A673 (cell line): ENCODE measurements at regions not wholly inside any gene's neighbourhood (a gene's known extent, or its start where the extent isn't known, plus 50 kb on each side); places are given as distances from the start of the nearest gene placed in this dataset.

Experiments
- EZH2 ChIP-seq: fragments of 200-600 bp; sonication (generic); IDR thresholded peaks from 2 replicates; pipeline ENCODE4 v1.6.1; 2017; ENCODE audit warnings: borderline replicate concordance, low read depth, mild to moderate bottlenecking, mixed read lengths, antibody characterized with exemption, low read length; ENCODE audit not compliant: poor library complexity, severe bottlenecking
- TF ChIP-seq, protein P1 (sequence below): fragments of 300-800, 200-600 bp; sonication (generic); conservative IDR thresholded peaks from 2 replicates; pipeline ENCODE4 v1.5.1; 2017; ENCODE audit warnings: low read depth, mild to moderate bottlenecking, antibody characterized with exemption, low read length, moderate library complexity, mixed read lengths

DNA sequence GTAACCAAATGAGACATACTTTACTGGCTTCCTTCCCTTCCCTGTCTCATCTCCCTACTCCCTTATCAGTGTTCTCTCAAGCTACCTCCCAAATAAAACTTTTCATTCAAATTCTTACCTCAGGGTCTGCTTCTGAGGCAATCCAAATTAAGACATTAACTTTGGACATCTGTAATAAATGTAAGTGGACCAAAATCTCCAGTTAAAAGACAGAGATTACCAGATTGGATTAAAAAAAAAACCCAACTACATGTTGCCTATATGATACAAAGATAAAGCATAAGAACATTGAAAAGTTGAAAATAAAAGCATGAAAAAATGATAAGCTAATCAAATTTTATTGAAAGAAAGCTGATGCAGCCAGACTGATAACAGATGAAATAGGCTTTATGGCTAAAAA is 58.8 kb upstream of the ST3GAL5 start:
- TF ChIP-seq, protein P1, sequence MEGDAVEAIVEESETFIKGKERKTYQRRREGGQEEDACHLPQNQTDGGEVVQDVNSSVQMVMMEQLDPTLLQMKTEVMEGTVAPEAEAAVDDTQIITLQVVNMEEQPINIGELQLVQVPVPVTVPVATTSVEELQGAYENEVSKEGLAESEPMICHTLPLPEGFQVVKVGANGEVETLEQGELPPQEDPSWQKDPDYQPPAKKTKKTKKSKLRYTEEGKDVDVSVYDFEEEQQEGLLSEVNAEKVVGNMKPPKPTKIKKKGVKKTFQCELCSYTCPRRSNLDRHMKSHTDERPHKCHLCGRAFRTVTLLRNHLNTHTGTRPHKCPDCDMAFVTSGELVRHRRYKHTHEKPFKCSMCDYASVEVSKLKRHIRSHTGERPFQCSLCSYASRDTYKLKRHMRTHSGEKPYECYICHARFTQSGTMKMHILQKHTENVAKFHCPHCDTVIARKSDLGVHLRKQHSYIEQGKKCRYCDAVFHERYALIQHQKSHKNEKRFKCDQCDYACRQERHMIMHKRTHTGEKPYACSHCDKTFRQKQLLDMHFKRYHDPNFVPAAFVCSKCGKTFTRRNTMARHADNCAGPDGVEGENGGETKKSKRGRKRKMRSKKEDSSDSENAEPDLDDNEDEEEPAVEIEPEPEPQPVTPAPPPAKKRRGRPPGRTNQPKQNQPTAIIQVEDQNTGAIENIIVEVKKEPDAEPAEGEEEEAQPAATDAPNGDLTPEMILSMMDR, result no peak
- no peak for TF ChIP-seq EZH2
